ENCODE measurements at regions not wholly inside any gene's neighbourhood (a gene's known extent, or its start where the extent isn't known, plus 50 kb on each side); places are given as distances from the start of the nearest gene placed in this dataset.

DNA sequence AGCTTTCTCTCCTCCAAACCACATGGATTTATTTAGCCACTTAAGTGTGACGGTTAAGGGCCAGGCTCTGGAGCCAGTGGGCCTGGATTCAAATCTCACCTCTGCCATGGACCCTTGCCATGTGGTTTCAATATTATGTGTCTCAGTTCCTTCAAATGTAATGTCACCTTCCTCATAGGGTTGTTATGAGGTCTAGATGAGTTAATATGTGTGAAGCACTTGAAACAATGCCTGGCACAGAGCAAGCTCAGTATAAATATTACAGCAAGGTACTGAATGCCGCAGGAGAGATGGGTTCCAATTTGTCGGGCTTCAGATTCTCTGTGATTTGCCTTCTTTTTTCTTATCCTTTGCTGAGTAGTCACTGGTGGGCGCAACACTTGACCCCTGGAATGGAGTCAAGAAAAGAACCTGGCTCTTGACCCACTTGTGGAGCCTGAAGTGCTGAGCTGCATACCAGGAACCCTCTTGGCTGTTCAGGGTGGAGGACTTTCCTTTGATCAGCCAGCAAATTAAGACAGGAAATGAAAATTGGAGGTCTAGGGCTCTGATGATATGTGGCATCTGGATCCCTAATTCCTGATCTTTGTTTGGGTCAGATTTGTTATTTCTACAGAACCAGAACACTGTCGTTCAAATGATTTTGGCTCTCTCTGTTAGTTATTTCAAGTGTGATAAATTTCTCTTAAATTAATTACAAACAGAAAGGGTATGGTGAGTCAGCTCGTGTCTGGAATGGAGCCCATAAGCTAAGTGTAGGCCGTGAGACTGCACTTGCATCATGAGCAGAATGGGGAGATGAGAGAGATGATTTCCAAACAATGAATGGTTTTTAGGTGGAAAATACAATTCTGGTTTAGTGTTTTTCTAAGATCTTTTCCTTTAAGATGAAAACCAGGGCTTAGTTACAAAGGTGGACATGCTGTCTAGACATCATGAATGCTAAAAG lies 293.0 kb downstream of the KCNS3 start:
- DNase-seq: no peak

DNA sequence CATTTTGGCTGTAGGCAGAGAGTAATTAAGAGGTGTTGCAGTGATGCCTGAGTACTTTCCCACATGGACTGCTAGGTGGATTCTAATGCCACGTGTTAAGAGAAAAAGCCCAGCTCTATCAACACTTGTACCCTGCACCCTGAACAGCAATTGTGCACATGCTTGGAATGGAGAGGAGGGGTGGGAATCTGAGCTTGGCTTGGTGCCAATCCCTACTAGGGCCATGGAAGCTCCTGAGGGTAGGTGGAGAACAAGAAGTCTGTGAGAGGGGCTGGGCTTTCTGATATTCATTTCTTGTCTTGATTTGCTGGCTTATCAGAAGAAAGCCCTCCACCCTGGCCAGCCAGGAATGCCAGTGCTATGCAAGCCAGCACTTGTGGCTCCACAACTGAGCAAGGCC lies 292.2 kb downstream of the KCNS3 start:
- DNase-seq: no peak

DNA sequence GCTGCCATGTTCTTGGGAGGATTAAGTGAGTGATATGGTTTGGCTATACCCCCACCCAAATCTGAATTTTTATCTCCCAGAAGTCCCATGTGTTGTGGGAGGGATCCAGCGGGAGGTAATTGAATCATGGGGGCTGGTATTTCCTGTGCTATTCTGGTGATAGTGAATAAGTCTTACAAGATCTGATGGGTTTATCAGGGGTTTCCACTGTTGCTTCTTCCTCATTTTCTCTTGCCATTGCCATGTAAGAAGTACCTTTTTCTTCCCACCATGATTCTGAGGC lies 291.4 kb downstream of the KCNS3 start:
- DNase-seq: no peak

DNA sequence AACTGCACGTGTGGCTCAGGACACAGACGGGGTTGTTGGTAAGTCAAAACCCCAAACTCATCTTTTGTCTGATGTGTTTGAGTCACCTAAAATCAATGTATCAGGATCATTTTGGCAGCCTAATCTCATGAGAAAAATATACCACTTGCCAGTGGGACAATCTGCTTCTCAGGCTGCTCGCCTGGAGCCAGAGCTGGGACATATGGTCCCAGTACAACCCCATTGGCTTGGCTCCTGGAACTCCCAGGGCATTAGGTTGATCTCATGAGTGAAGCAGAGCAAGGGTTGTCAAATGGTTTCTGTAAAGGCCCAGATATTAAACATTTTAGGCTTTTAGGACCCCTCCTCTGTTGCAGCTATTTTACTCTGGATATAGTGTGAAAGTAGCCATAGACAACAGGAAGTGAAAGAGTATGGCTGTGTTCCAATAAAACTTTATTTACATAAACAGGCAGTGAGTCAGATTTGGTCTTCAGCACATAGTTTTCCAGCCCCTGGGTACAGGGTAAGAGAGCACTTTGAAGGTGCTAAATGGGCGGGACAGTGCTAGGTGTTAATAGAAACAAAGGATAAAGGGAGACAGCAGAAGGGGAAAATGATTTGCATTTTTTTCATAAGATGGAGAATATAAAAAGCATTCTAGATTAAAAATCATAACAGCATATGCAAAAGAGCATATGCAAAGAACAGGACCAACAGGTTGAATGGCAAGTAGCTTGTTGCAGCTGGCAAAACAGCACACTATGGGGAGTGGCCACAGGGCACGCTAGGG lies 290.8 kb downstream of the KCNS3 start:
- DNase-seq: no peak

DNA sequence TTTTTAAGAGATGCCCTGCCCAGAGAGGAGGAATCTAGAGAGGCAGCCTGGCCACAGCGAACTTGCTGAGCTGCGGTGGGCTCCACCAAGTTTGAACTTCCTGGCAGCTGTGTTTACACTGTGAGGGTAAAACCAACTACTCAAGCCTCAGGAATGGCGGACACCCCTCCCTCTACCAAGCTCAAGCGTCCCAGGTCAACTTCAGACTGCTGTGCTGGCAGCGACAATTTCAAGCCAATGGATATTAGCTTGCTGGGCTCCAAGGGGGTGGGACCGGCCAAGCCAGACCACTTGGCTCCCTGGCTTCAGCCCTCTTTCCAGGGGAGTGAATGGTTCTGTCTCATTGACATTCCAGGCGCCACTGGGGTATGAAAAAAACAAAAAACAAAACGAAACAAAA lies 289.4 kb downstream of the KCNS3 start:
- DNase-seq: no peak

DNA sequence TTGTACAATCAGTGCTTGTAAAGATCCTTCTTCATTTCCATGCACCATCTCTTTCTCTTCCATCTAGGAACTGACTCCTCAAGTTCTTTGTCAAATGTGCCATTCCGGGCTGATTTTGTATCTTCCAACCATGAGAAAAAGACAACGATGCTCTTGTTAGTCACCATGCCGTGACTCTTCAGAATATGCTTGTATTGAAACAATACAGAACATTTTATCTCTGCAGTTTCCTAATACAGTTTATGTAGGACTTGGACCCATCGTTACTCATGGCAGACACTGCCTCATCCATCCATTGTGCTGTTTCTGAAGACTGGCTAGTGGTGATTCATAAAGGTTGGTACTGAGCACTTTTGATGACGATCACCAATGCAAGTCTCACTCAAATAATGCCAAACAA lies 283.2 kb downstream of the KCNS3 start:
- no peak for DNase-seq

DNA sequence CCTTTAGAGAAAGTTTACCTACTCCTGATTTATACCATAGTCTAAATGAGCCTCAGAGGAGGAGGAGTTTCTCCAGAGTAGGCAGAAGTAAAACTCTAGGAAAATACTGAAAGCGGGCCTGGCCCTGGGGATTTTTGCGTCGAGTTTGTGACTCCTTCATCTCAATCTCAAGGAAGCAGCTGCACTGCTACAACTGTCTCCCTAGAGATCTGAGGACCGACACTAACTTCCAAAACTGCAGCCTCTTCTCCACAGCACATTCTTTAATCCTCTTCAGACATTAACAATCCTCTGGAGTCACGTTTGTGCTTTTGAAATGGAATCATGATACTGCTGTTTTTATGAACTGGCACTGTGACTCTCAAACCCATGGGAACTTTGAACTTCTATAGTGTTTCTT lies 281.4 kb downstream of the KCNS3 start:
- DNase-seq: no peak

DNA sequence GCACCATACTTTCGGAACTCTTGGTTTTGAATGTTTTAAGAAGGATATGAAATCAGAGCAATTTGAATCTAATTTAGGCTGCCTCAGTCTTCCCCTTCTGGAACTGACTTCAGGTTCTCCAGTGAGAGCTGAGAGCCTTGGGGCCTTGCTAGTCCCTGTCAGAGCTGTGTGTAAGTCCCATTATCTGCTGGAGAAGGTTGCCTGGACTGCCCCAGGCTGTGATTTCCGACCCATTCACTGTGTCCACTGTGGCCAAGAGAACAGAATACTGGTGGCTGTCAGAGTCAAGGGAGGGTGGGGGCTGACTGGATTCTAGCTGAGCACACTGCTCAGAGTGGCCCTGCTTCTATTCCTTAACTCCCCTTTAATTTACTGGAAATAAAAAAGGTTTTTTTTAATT lies 278.0 kb downstream of the KCNS3 start:
- no peak for DNase-seq

DNA sequence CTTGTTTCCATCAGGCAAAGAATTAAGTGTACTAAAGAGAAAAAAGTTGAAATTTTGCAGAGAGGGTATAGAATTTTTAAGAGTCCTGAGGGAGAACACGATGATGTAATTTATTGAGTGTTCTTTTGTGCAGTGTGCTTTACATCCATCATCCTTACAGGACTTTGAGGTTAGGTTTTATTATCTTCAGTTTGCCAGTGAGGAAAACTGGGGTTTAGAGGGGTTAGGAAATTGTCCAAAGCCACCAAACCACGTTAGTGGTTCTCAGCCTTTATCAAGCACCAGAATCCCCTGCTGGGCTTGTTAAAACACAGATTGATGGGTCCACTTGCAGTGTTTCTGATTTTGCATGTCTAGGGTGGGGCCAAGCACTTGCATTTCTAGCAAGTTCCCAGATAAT lies 277.5 kb downstream of the KCNS3 start:
- no peak for DNase-seq

DNA sequence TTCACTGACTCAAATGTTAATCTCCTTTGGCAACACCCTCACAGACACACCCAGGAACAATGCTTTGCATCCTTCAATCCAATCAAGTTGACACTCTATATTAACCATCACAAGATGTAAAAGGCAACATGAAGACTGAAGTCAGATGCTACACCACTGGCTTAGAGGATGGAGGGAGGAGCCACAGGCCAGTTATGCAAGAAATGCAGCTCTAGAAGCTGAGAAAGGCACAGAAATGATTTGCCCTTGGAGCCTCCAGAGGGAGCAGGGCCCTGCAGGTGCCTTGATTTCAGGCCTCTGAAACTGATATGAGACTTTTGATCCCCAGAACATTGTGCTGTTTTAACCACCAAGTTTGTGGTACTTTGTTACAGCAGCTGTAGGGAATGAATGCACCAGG lies 276.3 kb downstream of the KCNS3 start:
- DNase-seq: no peak

DNA sequence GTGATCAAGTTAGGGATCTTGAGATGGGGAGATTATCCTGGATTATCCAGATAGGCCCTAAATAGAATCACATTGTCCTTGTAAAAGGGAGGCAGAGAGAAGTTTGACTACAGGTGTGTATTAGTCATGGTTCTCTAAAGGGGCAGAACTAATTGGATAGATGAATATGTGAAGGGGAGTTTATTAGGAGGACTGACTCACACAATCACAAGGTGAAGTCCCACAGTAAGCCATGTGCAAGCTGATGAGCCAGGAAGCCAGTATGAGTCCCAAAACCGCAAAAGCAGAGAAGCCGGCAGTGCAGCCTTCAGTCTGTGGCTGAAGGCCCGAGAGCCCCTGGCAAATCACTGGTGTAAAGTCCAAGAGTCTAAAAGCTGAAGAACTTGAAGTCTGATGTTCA lies 275.8 kb downstream of the KCNS3 start:
- no peak for DNase-seq

DNA sequence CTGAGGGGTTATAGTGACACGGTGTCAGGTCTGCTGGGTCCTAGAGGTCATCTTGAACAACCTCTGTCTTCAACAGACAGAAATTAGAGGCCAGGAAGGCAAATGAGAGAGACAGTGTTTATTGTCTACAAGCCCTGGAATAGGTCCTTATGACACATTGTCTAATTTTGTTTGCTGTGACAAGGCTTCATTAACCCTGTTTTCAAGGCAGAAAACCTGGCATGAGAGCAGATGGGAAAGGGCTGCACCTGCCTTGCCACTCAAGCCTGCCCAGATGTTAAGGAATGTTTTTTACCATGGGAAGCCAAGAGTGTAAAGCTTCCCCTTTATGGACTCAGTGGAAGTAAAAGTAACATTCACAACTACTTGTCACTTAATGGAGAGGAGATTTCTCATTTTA lies 275.3 kb downstream of the KCNS3 start:
- no peak for DNase-seq

DNA sequence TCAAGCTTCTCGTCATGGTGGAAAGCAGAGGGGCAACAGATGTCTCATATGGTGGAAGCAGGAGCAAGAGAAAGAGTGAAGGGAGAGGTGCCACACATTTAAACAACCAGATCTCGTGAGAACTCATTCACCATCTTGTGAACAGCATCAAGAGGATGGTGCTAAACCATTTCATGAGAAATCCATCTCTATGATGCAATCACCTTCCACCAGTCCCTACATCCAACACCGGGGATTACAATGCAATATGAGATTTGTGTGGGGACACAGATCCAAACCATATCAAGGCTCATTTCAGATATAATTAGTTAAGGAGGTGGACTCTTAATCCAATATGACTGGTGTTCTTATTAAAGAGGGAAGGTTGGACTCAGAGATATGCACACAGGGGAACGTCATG lies 272.8 kb downstream of the KCNS3 start:
- DNase-seq: no peak

DNA sequence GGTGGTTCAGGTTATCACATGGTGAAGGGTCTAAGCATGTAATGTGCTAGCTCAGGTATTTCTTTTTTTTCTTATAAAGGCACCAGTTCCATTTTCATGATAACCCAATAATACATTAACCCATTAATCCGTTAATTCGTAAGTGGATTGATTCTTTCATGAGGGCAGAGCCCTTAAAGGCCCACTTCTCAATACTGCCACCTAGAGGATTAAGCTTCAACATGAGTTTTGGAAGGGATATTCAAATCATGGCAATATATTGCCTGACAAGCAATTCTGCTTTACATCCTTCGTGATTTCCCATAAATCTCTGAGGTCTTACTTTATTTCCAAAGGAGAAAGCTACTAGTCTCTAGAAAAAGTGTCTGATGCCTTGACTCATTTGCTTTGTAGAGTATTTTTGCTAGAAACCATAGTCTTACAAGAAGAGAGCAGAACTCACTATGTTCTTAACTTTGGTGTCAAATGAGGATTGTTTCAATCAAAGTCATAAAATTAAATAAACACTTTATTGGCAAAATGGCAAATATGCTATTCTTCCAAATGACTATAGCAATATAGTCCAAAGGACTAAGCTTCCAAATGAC lies 271.3 kb downstream of the KCNS3 start:
- no peak for DNase-seq

DNA sequence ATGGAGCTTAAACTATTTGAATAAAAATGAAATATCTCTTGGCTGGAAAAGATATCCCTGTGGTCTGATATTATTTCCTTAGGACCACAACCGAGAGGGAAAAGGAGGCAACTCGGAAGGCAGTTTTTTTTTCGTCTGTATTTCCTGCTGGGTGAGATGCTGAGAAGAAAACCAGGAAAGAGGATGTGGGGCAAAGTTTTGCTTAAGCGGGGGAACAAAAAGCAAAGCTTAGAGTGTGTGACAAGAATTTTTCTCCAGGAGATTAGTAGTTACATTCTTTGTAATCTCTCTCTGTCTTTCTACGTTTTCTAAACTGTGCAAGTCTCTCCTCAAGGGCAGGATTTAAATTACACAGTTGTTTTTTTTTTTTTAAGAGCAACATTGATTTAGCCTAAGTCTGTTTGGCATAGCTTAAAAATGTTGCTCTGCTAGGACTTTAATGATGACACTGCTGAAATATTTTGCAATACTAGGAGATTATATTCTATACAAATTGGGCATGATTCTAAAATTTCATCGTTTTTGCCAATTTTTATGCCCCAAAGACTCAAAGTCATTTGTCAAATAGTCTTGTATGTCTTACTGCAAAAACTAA lies 258.5 kb downstream of the KCNS3 start:
- DNase-seq: no peak

DNA sequence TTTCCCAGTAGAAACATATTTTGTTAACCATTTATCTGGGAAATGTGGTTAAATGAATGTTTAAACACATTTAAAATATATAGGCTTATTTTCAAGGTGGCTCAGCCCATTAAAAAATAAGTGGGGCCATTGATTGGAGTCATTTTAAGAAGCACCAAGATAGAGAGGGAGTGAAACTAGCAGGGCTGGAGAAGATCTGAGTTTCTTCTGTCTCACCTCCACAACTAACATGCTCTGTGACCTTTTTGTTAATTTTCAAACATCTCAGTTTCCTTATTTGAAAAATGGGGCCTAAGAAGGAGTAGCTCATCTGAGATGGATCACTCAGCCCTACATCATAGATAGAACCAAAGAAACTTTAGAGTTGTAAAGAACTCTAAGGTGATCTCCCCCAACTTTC lies 254.8 kb downstream of the KCNS3 start:
- no peak for DNase-seq

DNA sequence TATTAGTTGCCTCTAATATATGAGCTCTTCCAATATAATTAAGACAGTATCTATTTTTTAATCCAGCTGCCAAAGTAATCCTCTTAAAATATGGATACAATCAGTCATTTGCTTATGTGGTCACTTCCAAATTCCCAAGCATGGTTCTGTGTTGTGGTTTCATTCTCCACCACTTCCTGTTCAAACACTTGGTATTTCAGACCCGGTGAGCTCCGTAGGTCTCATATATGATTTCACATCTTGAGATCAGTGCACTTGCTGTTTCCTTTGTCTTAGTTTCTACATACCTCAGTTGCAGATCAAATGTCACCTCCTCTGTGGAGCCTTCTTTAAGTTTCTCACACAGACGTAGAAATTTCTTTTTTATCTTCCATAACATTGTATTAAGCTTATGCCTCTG lies 254.2 kb downstream of the KCNS3 start:
- no peak for DNase-seq

DNA sequence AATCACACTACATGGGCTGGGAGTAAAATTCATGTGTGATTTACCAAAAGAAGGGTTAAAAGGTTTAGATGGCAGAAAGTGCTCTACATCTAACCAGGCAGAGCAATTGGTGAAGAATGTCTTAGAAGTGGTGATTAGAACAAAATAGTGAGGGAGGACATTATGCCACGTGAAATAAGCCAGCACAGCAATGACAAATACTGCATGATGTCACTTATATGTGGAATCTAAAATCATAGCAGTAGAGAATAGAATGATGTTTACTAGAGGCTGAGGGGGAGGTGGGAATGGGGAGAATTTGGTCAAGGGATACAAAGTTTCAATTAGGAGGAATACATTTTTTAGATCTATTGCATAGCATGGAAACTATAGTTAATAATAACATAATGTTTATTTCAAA lies 253.3 kb downstream of the KCNS3 start:
- no peak for DNase-seq

DNA sequence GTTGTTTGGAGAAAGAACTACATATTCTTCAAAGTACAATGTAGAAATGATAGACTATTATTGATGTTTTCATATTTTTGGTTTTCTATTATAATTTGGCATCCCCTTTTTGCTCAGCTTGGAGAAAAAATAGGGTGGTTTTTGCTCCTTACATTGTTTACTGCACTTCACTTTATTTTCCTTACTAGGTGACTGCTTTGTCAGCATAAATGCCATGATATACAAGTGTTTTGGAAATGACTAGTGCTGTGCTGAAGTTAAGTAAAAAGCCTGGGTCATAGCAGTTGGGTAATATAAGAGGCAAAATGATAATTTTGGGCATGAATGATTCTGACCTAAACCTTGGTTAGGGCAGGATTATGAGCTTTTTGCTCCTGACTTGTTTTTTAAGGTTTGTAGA lies 250.9 kb downstream of the KCNS3 start:
- DNase-seq: no peak

DNA sequence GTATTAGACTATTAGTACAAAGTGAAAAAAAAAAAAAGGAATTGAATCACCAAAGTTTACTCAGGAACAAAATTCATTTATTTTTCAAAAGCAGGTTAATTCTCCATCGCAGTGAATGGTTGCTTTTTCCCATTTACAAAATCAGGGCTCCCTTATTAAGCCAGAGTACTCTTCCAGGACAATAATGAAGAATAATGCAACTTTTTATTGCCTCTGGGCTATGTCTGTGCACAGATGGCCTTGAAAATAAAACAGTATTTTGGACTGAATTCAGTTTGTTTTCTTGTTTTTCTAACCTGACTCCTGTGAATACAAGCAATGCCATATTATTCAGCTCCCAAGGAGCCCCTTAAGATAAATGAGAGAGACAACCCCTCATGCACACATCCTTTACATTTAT lies 246.8 kb downstream of the KCNS3 start:
- no peak for DNase-seq

DNA sequence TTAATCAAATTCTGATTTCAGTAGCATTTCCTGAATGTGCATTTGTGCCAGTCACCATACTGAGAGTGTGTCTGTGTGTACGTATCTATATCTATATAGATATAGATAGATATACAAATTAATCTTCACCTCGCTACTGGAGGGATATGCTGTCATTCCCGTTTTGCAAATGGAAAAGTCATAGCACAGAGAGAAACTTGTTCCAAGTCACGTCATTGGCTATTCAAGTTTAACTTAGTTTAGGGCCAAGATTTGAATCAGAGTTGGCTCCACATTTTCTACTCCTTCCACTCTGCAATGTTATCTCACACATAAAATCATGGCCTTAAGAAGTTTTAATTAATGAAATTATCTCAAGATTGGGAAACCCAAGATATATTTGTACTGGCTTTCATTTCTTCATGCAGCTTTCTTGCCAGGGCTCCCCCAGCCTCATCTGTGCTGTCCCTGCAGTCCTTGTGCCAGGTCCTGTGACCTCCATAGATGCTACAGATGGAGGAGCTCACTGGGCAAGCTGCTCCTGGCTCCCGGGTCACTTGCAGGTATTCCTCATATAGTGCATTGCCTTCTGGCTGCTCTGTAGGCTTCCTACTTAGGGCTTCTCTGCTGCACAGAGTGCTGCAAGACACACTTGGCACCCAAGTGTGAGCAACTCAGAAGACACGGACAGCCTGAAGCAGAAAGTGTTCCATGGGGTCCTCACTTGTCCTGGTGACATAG lies 245.8 kb downstream of the KCNS3 start:
- DNase-seq: no peak

DNA sequence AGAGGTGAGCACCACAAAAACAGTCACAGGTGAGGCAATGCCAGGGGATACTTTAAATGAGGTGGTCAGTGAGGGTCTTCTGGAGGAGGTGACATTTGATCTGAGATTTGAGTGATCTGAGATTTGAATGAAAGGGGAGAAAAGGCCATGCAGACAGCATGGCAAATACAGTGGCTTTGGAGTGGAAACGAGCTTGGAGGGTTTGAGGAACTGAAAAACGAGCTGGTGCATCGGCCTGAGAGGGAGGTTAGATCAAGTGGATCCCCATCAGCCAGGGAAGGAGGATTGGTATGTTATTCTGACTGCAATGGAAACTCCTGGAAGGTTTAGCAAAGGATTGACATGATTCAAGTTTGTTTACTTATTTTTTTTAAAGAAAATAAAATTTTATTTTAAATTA lies 245.1 kb downstream of the KCNS3 start:
- no peak for DNase-seq

DNA sequence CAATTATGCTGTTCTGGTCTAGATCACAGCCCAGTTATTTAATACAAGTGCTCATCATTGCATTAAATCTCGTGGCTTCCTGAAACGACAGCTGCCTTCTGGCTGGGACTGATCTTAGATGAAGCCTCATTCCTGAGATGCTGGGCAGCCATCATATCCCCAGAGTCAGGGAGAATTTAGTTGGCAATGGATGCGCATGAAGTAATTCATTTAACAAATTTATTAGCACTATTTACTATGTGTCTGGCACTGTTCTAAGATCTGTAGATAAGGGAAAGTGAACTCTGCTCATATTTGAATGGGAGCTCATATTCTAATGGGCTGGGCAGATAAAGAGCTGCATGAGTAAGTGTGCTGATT lies 244.7 kb downstream of the KCNS3 start:
- no peak for DNase-seq

Data from activated CD8-positive, alpha-beta memory T cell treated with anti-CD3 and anti-CD28 coated beads for 24 hours (primary cell).